IMR-90 (cell line): ENCODE measurements at regions not wholly inside any gene's neighbourhood (a gene's known extent, or its start where the extent isn't known, plus 50 kb on each side); places are given as distances from the start of the nearest gene placed in this dataset.

Experiments
- ATAC-seq: fragments of 200-7000 bp; cut with Tn5 transposase; 2 replicates; pipeline ENCODE4 v1.9.1; 2020; ENCODE audit warnings: low read depth, mild to moderate bottlenecking, moderate library complexity
- BruUV-seq: library from RNA; stranded (reverse); fragments of 400-500 nt; replicated peaks from 2 replicates; lab custom pipeline; 2021; lab: Mats Ljungman, UMichigan
- CTCF ChIA-PET: fragments of 300-600 bp; formaldehyde crosslinking; extraction: SDS; loops from one replicate; lab custom pipeline; 2021; ENCODE audit warnings: antibody characterized with exemption; lab: Yijun Ruan, JAX
- POLR2A ChIA-PET: fragments of 300-600 bp; sonication (Branson Sonifier 250); formaldehyde crosslinking; loops from one replicate; lab custom pipeline; 2022; ENCODE audit warnings: antibody characterized with exemption; ENCODE audit not compliant: unreplicated experiment; lab: Charles Lee
- DNase-seq: peaks from one replicate; pipeline ENCODE4 v3.0.0; 2013
- H2AFZ ChIP-seq: replicated peaks from 2 replicates; pipeline ENCODE3; 2013; ENCODE audit warnings: low read length, mild to moderate bottlenecking; ENCODE audit not compliant: poor library complexity
- H2AK5ac ChIP-seq: 2 replicates; pipeline ENCODE4 v1.6.1; 2013; ENCODE audit warnings: low read depth, low read length, inconsistent platforms
- H2AK9ac ChIP-seq: replicated peaks from 2 replicates; pipeline ENCODE3; 2013; ENCODE audit warnings: mild to moderate bottlenecking, low read depth, low read length, moderate library complexity; ENCODE audit not compliant: poor library complexity
- H2BK120ac ChIP-seq: 2 replicates; pipeline ENCODE4 v1.6.1; 2013; ENCODE audit warnings: low read depth, low read length, inconsistent platforms
- H2BK15ac ChIP-seq: 3 replicates; pipeline ENCODE4 v1.6.1; 2013; ENCODE audit warnings: low read depth, low read length, inconsistent platforms
- H2BK20ac ChIP-seq: 2 replicates; pipeline ENCODE4 v1.6.1; 2013; ENCODE audit warnings: low read depth, mild to moderate bottlenecking, inconsistent platforms, low read length, moderate library complexity
- H2BK5ac ChIP-seq: 2 replicates; pipeline ENCODE4 v1.6.1; 2013; ENCODE audit warnings: mild to moderate bottlenecking, low read depth, low read length, inconsistent platforms; ENCODE audit not compliant: poor library complexity, severe bottlenecking
- H3K14ac ChIP-seq: replicated peaks from 2 replicates; pipeline ENCODE4 v1.6.1; 2013; ENCODE audit warnings: low read depth, low read length, inconsistent platforms
- H3K18ac ChIP-seq: 2 replicates; pipeline ENCODE4 v1.6.1; 2013; ENCODE audit warnings: low read depth, low read length, control low read depth
- H3K23ac ChIP-seq: 2 replicates; pipeline ENCODE4 v1.6.1; 2013; ENCODE audit warnings: low read depth, low read length, inconsistent platforms
- H3K27ac ChIP-seq: 2 replicates; pipeline ENCODE4 v1.5.1; 2013; ENCODE audit warnings: mild to moderate bottlenecking, control low read depth, low read length; ENCODE audit not compliant: insufficient read depth
- H3K27me3 ChIP-seq: 2 replicates; pipeline ENCODE4 v1.6.1; 2013; ENCODE audit warnings: low read length; ENCODE audit not compliant: control insufficient read depth, insufficient read depth
- H3K36me3 ChIP-seq: 2 replicates; pipeline ENCODE4 v1.6.1; 2013; ENCODE audit warnings: low read length, mixed read lengths; ENCODE audit not compliant: control insufficient read depth, insufficient read depth
- H3K4ac ChIP-seq: 2 replicates; pipeline ENCODE4 v1.6.1; 2013; ENCODE audit warnings: low read depth, low read length, inconsistent platforms
- H3K4me1 ChIP-seq: 2 replicates; pipeline ENCODE4 v1.6.1; 2013; ENCODE audit warnings: low read length, mixed read lengths; ENCODE audit not compliant: control insufficient read depth, insufficient read depth
- H3K4me2 ChIP-seq: 2 replicates; pipeline ENCODE4 v1.6.1; 2013; ENCODE audit warnings: low read depth, mild to moderate bottlenecking, control low read depth, low read length, moderate library complexity
- H3K4me3 ChIP-seq: 2 replicates; pipeline ENCODE4 v1.5.1; 2013; ENCODE audit warnings: low read depth, mild to moderate bottlenecking, control low read depth, low read length, moderate library complexity; ENCODE audit not compliant: insufficient read depth
- H3K56ac ChIP-seq: 2 replicates; pipeline ENCODE4 v1.6.1; 2013; ENCODE audit warnings: low read length, inconsistent platforms; ENCODE audit not compliant: insufficient read depth; ENCODE audit errors: extremely low read depth
- H3K79me1 ChIP-seq, 2 experiments: 2 replicates each; pipeline ENCODE4 v1.6.1; 2013; ENCODE audit warnings: low read length in 2 of 2, inconsistent platforms in 1 of 2, low read depth in 1 of 2
- H3K9ac ChIP-seq: 2 replicates; pipeline ENCODE4 v1.6.1; 2013; ENCODE audit warnings: low read depth, low read length, control low read depth
- H3K9me1 ChIP-seq: 2 replicates; pipeline ENCODE4 v1.6.1; 2013; ENCODE audit warnings: low read length, inconsistent platforms; ENCODE audit not compliant: insufficient read depth
- H3K9me3 ChIP-seq: 2 replicates; pipeline ENCODE4 v1.6.1; 2013; ENCODE audit warnings: low read length; ENCODE audit not compliant: control insufficient read depth, insufficient read depth
- H4K20me1 ChIP-seq: 2 replicates; pipeline ENCODE4 v1.6.1; 2013; ENCODE audit warnings: low read length, inconsistent platforms; ENCODE audit not compliant: insufficient read depth
- H4K5ac ChIP-seq: 2 replicates; pipeline ENCODE4 v1.6.1; 2013; ENCODE audit warnings: mild to moderate bottlenecking, low read depth, low read length, control low read depth
- H4K8ac ChIP-seq, 2 experiments: 2 replicates each; pipeline ENCODE4 v1.6.1; 2013; ENCODE audit warnings: low read depth in 2 of 2, low read length in 2 of 2, control low read depth in 1 of 2, inconsistent platforms in 1 of 2
- H4K91ac ChIP-seq: 2 replicates; pipeline ENCODE4 v1.6.1; 2013; ENCODE audit warnings: low read depth, low read length, inconsistent platforms; ENCODE audit not compliant: insufficient read depth
- BHLHE40 ChIP-seq: fragments of 150-350 bp; IDR thresholded peaks from 2 replicates; pipeline ENCODE4 v1.6.1; 2016; ENCODE audit warnings: mild to moderate bottlenecking, low read depth, low read length
- CEBPB ChIP-seq: IDR thresholded peaks from 2 replicates; pipeline ENCODE4 v1.6.1; 2012; ENCODE audit warnings: low read depth, low read length, improper control_type of control experiment
- CHD1 ChIP-seq: IDR thresholded peaks from 2 replicates; pipeline ENCODE4 v1.6.1; 2012; ENCODE audit warnings: low read depth, low read length, improper control_type of control experiment
- CTCF ChIP-seq: conservative IDR thresholded peaks from 2 replicates; pipeline ENCODE4 v1.5.1; 2012; ENCODE audit warnings: mild to moderate bottlenecking, low read depth, low read length, improper control_type of control experiment
- FOS ChIP-seq: fragments of 150-350 bp; IDR thresholded peaks from 2 replicates; pipeline ENCODE4 v1.6.1; 2016; ENCODE audit warnings: low read depth, low read length
- MAFK ChIP-seq: IDR thresholded peaks from 2 replicates; pipeline ENCODE4 v1.6.1; 2012; ENCODE audit warnings: low read depth, low read length, improper control_type of control experiment
- MAZ ChIP-seq: IDR thresholded peaks from 2 replicates; pipeline ENCODE4 v1.6.1; 2012; ENCODE audit warnings: low read depth, mild to moderate bottlenecking, low read length, improper control_type of control experiment, moderate library complexity, borderline replicate concordance
- MXI1 ChIP-seq: IDR thresholded peaks from 2 replicates; pipeline ENCODE4 v1.6.1; 2012; ENCODE audit warnings: low read depth, mild to moderate bottlenecking, low read length, moderate library complexity, borderline replicate concordance
- NFE2L2 ChIP-seq: fragments of 150-350 bp; IDR thresholded peaks from 2 replicates; pipeline ENCODE4 v1.6.1; 2016; ENCODE audit warnings: low read depth, mild to moderate bottlenecking, low read length
- POLR2A ChIP-seq: IDR thresholded peaks from 2 replicates; pipeline ENCODE4 v1.6.1; 2012; ENCODE audit warnings: mild to moderate bottlenecking, low read depth, low read length
- RAD21 ChIP-seq: IDR thresholded peaks from 2 replicates; pipeline ENCODE4 v1.6.1; 2012; ENCODE audit warnings: low read length, improper control_type of control experiment
- RCOR1 ChIP-seq: IDR thresholded peaks from 2 replicates; pipeline ENCODE4 v1.6.1; 2012; ENCODE audit warnings: mild to moderate bottlenecking, low read length, improper control_type of control experiment; ENCODE audit not compliant: insufficient replicate concordance
- RFX5 ChIP-seq: IDR thresholded peaks from 2 replicates; pipeline ENCODE4 v1.8.0; 2012; ENCODE audit warnings: low read depth, mild to moderate bottlenecking, low read length, moderate library complexity
- SMC3 ChIP-seq: fragments of 150-350 bp; IDR thresholded peaks from 2 replicates; pipeline ENCODE4 v1.6.1; 2016; ENCODE audit warnings: low read depth, mild to moderate bottlenecking, antibody characterized with exemption, low read length, moderate library complexity
- USF2 ChIP-seq: fragments of 150-350 bp; IDR thresholded peaks from 2 replicates; pipeline ENCODE4 v1.6.1; 2017; ENCODE audit warnings: mild to moderate bottlenecking, antibody characterized with exemption, low read length, low read depth
- WGBS, 2 experiments: methylation state at CpG; one replicate each; pipeline versions ENCODE4 v1.1.5 to v1.1.7; 2013; ENCODE audit warnings: missing lambda C conversion rate in 2 of 2; ENCODE audit not compliant: insufficient read length in 1 of 2; ENCODE audit errors: extremely low coverage in 2 of 2; 5-methylcytosine and 5-hydroxymethylcytosine counted together
- dilution Hi-C: fragments of 300-500 bp; cut with HindIII; formaldehyde crosslinking; loops from one replicate; pipeline ENCODE4 v1.14.3; 2018; ENCODE audit warnings: low sequenced_read_pairs; ENCODE audit not compliant: unreplicated experiment
- in situ Hi-C: fragments of 300-500 bp; cut with MboI; formaldehyde crosslinking; loops from 3 replicates; pipeline ENCODE4 v1.14.3; 2019; ENCODE audit warnings: low sequenced_read_pairs, inconsistent platforms, mixed read lengths
- intact Hi-C: fragments of 100-400 bp; cut with micrococcal nuclease; formaldehyde crosslinking; loops from 2 replicates; pipeline ENCODE4 v1.10.0; 2022
- TF ChIP-seq, protein P1 (sequence below): fragments of 150-350 bp; IDR thresholded peaks from 2 replicates; pipeline ENCODE4 v1.6.1; 2016; ENCODE audit warnings: low read depth, mild to moderate bottlenecking, low read length, moderate library complexity, borderline replicate concordance

GRCh38 chr5:133890776-133891280, 77.6 kb downstream of the C5orf15 start:
- H3K4me2 ChIP-seq: no peak overlapping the region
- ATAC-seq (no peak), DNase-seq (no peak)
- H3K79me1 ChIP-seq: no peaks in the 10 kb centered on the region
- no peak for TF ChIP-seq SMC3
- no peak for TF ChIP-seq CEBPB
- TF ChIP-seq MAZ: no peak
- no peak for TF ChIP-seq RFX5
- TF ChIP-seq CHD1: no peak
- TF ChIP-seq MAFK: no peak
- TF ChIP-seq, protein P1, sequence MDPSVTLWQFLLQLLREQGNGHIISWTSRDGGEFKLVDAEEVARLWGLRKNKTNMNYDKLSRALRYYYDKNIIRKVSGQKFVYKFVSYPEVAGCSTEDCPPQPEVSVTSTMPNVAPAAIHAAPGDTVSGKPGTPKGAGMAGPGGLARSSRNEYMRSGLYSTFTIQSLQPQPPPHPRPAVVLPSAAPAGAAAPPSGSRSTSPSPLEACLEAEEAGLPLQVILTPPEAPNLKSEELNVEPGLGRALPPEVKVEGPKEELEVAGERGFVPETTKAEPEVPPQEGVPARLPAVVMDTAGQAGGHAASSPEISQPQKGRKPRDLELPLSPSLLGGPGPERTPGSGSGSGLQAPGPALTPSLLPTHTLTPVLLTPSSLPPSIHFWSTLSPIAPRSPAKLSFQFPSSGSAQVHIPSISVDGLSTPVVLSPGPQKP: no peak
- no peak for TF ChIP-seq MXI1
- no peak for TF ChIP-seq FOS
- TF ChIP-seq USF2: no peak
- no peak for TF ChIP-seq CTCF
- no peak for TF ChIP-seq BHLHE40
- TF ChIP-seq RCOR1: no peak
- TF ChIP-seq NFE2L2: no peak
- no peak for TF ChIP-seq RAD21
- no peak for TF ChIP-seq POLR2A
- H3K4ac ChIP-seq: no peak overlapping the region
- H3K9ac ChIP-seq: no peak overlapping the region
- H2BK5ac ChIP-seq: no peak overlapping the region
- no peak overlapping the region for H3K23ac ChIP-seq
- H3K36me3 ChIP-seq: no peaks in the 10 kb centered on the region
- H4K5ac ChIP-seq: no peak overlapping the region
- H3K4me1 ChIP-seq: no peaks in the 10 kb centered on the region
- dilution Hi-C loops: no loop called here
- H4K91ac ChIP-seq: no peak overlapping the region
- no peak overlapping the region for H4K8ac ChIP-seq
- no peak overlapping the region for H3K18ac ChIP-seq
- H2AFZ ChIP-seq: no peak overlapping the region
- H2AK9ac ChIP-seq: no peak overlapping the region
- H3K4me3 ChIP-seq: no peak overlapping the region
- H3K14ac ChIP-seq: no peak overlapping the region
- BruUV-seq: no TSS peak
- H4K20me1 ChIP-seq: no peaks in the 10 kb centered on the region
- H3K27ac ChIP-seq: no peak overlapping the region
- H3K9me3 ChIP-seq: no peaks in the 10 kb centered on the region
- H3K56ac ChIP-seq: no peak overlapping the region
- H2AK5ac ChIP-seq: no peak overlapping the region
- H2BK15ac ChIP-seq: no peak overlapping the region
- H2BK20ac ChIP-seq: no peak overlapping the region
- no peaks in the 10 kb centered on the region for H3K9me1 ChIP-seq
- in situ Hi-C loops: no loop called here
- peaks cover 42% of the 10 kb centered on the region for H3K27me3 ChIP-seq
- WGBS, 2 experiments: no CpG with 5 or more reads among the region's 1 CpG
- CTCF ChIA-PET: no interaction called here
- POLR2A ChIA-PET: no interaction called here
- no peak overlapping the region for H2BK120ac ChIP-seq
- intact Hi-C loops: no loop called here
